A673 (cell line): ENCODE measurements at regions not wholly inside any gene's neighbourhood (a gene's known extent, or its start where the extent isn't known, plus 50 kb on each side); places are given as distances from the start of the nearest gene placed in this dataset.
"Not testable (repeated sequence)": the region's sequence is repeated elsewhere in the genome, so short reads cannot be mapped to it uniquely, and the experiment has no call there.

Experiments used
- BruUV-seq: library from RNA; stranded (reverse); fragments of 400-500 nt; replicated peaks from 2 replicates; lab custom pipeline; 2021; lab: Mats Ljungman, UMichigan
- CTCF ChIA-PET: fragments of 300-600 bp; sonication (Branson Sonifier 250); formaldehyde crosslinking; loops from one replicate; lab custom pipeline; 2022; ENCODE audit warnings: antibody characterized with exemption; lab: Charles Lee
- POLR2A ChIA-PET: fragments of 300-600 bp; sonication (Branson Sonifier 250); formaldehyde crosslinking; loops from one replicate; lab custom pipeline; 2022; ENCODE audit warnings: antibody characterized with exemption; ENCODE audit not compliant: low non-redundant PET; lab: Charles Lee
- DNase-seq: peaks from one replicate; pipeline ENCODE4 v3.0.0-alpha.2; 2015; ENCODE audit warnings: low spot score
- H3K27ac ChIP-seq: fragments of 200-600 bp; sonication (generic); 2 replicates; pipeline ENCODE4 v1.5.1; 2016; ENCODE audit warnings: mixed run types, low read depth, mild to moderate bottlenecking, mixed read lengths, antibody characterized with exemption, low read length; ENCODE audit not compliant: poor library complexity, severe bottlenecking
- H3K27me3 ChIP-seq: fragments of 200-600 bp; sonication (generic); replicated peaks from 2 replicates; pipeline ENCODE4 v1.6.1; 2017; ENCODE audit warnings: mixed run types, low read depth, mild to moderate bottlenecking, mixed read lengths, antibody characterized with exemption, low read length; ENCODE audit not compliant: insufficient read depth, poor library complexity
- H3K36me3 ChIP-seq: fragments of 200-600 bp; sonication (generic); 2 replicates; pipeline ENCODE4 v1.6.1; 2016; ENCODE audit warnings: mixed run types, mild to moderate bottlenecking, mixed read lengths, antibody characterized with exemption, low read length; ENCODE audit not compliant: insufficient read depth, poor library complexity, severe bottlenecking
- H3K4me1 ChIP-seq: fragments of 200-600 bp; sonication (generic); 2 replicates; pipeline ENCODE4 v1.6.1; 2017; ENCODE audit warnings: mixed run types, mild to moderate bottlenecking, mixed read lengths, antibody characterized with exemption, low read length; ENCODE audit not compliant: insufficient read depth, poor library complexity, severe bottlenecking
- H3K4me3 ChIP-seq: fragments of 200-600 bp; sonication (generic); 2 replicates; pipeline ENCODE4 v1.5.1; 2016; ENCODE audit warnings: low read depth, mixed run types, mild to moderate bottlenecking, mixed read lengths, low read length; ENCODE audit not compliant: poor library complexity, severe bottlenecking
- H3K9me3 ChIP-seq: fragments of 200-600 bp; sonication (generic); 2 replicates; pipeline ENCODE4 v1.6.1; 2016; ENCODE audit warnings: mixed run types, low read depth, mild to moderate bottlenecking, mixed read lengths, antibody characterized with exemption, low read length; ENCODE audit not compliant: poor library complexity, severe bottlenecking
- EZH2 ChIP-seq: fragments of 200-600 bp; sonication (generic); IDR thresholded peaks from 2 replicates; pipeline ENCODE4 v1.6.1; 2017; ENCODE audit warnings: borderline replicate concordance, low read depth, mild to moderate bottlenecking, mixed read lengths, antibody characterized with exemption, low read length; ENCODE audit not compliant: poor library complexity, severe bottlenecking
- intact Hi-C: fragments of 100-400 bp; cut with micrococcal nuclease; formaldehyde crosslinking; loops from one replicate; pipeline ENCODE4 v1.10.0; 2022; ENCODE audit not compliant: unreplicated experiment
- TF ChIP-seq, protein P1 (sequence below): fragments of 300-800, 200-600 bp; sonication (generic); conservative IDR thresholded peaks from 2 replicates; pipeline ENCODE4 v1.5.1; 2017; ENCODE audit warnings: low read depth, mild to moderate bottlenecking, antibody characterized with exemption, low read length, moderate library complexity, mixed read lengths

DNA sequence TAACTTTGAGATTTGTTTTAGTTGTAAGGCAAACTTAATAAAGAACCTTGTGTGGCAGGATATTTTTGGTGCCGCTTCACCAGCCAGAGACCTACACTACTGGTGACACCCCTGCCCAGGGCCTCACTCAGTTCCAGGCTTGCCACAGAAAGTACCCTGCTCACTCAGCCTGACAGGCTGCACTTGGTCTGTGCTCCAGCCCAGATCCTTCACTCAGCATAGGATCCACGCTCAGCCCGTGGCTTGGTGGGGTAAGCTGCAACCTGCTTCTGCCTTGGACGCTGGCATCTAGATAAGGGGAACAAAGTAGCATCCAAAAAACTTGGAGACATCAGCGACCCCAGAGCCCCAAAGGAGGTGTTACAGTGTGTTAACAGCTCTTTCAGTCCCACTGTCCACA is 825.5 kb downstream of the EPHA3 start:
- TF ChIP-seq EZH2: no peak
- TF ChIP-seq, protein P1, sequence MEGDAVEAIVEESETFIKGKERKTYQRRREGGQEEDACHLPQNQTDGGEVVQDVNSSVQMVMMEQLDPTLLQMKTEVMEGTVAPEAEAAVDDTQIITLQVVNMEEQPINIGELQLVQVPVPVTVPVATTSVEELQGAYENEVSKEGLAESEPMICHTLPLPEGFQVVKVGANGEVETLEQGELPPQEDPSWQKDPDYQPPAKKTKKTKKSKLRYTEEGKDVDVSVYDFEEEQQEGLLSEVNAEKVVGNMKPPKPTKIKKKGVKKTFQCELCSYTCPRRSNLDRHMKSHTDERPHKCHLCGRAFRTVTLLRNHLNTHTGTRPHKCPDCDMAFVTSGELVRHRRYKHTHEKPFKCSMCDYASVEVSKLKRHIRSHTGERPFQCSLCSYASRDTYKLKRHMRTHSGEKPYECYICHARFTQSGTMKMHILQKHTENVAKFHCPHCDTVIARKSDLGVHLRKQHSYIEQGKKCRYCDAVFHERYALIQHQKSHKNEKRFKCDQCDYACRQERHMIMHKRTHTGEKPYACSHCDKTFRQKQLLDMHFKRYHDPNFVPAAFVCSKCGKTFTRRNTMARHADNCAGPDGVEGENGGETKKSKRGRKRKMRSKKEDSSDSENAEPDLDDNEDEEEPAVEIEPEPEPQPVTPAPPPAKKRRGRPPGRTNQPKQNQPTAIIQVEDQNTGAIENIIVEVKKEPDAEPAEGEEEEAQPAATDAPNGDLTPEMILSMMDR: no peak
- H3K27me3 ChIP-seq: no peaks in the 10 kb centered on the region
- intact Hi-C loops: no loop called here
- CTCF ChIA-PET: no interaction called here
- H3K4me1 ChIP-seq: no peaks in the 10 kb centered on the region
- no peaks in the 10 kb centered on the region for H3K36me3 ChIP-seq
- POLR2A ChIA-PET: no interaction called here
- no peaks in the 10 kb centered on the region for H3K9me3 ChIP-seq
- no TSS peak for BruUV-seq
- no peak overlapping the region for H3K4me3 ChIP-seq
- DNase-seq: no peak
- H3K27ac ChIP-seq: no peak overlapping the region

GRCh38 chr3:89944461-89944860 is 837.0 kb downstream of the EPHA3 start:
- H3K4me1 ChIP-seq, H3K27ac ChIP-seq, BruUV-seq, H3K9me3 ChIP-seq, CTCF ChIA-PET, H3K27me3 ChIP-seq, H3K4me3 ChIP-seq, H3K36me3 ChIP-seq, intact Hi-C loops, POLR2A ChIA-PET, DNase-seq: not testable (repeated sequence)

DNA sequence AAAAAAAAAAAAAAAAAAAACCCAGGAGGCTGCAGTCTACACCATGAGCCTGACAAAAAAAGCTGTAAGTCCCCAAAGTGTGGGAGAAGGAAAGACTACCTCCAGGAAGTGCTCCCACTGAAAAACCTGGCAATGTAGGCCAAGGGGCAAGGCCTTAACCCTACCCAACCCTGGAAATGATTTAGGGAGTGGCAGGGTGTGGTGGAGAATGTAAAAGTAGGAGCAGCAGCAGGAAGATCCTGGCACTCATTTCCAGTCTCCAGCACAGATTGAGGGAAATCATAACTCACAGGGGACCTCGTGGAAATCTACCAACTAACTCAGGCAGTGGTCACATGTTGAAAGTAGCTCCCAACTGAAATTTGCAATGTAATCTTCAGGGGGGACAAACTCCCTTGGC is 839.5 kb downstream of the EPHA3 start:
- TF ChIP-seq, protein P1: no peak
- TF ChIP-seq EZH2: no peak
- no peak for DNase-seq
- H3K36me3 ChIP-seq: no peaks in the 10 kb centered on the region
- no peaks in the 10 kb centered on the region for H3K27me3 ChIP-seq
- H3K4me3 ChIP-seq: no peak overlapping the region
- no peaks in the 10 kb centered on the region for H3K4me1 ChIP-seq
- no peaks in the 10 kb centered on the region for H3K9me3 ChIP-seq
- ChIA-PET POLR2A (no interaction called here), CTCF (no interaction called here)
- no TSS peak for BruUV-seq
- intact Hi-C loops: no loop called here
- H3K27ac ChIP-seq: no peak overlapping the region

GRCh38 chr3:89947337-89947954 is 840.0 kb downstream of the EPHA3 start:
- no TSS peak for BruUV-seq
- ChIA-PET POLR2A (no interaction called here), CTCF (no interaction called here)
- H3K36me3 ChIP-seq: no peaks in the 10 kb centered on the region
- no peak overlapping the region for H3K4me3 ChIP-seq
- no peaks in the 10 kb centered on the region for H3K27me3 ChIP-seq
- H3K9me3 ChIP-seq: no peaks in the 10 kb centered on the region
- intact Hi-C loops: no loop called here
- DNase-seq: no peak
- TF ChIP-seq, protein P1: no peak
- no peak for TF ChIP-seq EZH2
- no peak overlapping the region for H3K27ac ChIP-seq
- no peaks in the 10 kb centered on the region for H3K4me1 ChIP-seq
